ENCODE measurements at regions not wholly inside any gene's neighbourhood (a gene's known extent, or its start where the extent isn't known, plus 50 kb on each side); places are given as distances from the start of the nearest gene placed in this dataset.

DNA sequence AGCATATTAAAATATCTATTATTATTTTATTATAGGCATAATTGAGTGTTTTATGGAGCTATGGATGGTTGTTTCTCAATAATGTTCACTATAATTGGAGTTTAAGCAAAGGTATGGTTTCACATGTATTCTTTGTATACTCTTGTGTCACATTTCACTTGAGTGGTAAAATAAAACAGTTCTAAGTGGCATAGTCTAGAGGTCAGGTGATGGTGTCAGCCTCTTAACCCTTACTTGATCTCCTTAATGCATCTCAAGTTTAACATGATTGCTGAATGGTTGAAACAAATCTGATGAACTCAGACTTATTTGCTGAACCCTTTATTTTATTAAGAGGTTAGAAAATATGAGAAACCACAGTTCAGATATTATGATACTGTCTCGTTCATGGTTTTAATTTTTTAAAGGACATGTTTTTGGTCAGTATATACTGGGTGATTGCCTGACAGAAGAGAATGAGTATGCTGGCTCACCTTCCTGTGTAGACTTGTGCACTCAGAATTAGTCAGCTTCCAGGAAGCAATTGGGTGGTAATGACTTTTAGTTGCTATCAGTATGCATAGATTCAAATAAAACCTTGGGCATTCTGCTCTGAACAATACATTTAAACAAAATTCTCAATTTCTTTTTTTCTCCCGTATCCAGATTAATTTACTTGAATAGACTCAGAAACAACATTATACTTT lies 464.6 kb downstream of the PCNX1 start:
- peak; percentile 80 for DNase-seq (ENCODE audit: low read depth, low spot score)
- Histone ChIP-seq H3K27ac (ENCODE audit: insufficient read depth, low read depth, low read length) (peak overlapping the region; percentile 88), H3K4me2 (ENCODE audit: insufficient read depth, low read length) (peak overlapping the region; percentile 95), H3K9ac (replicated peaks; ENCODE audit: extremely low read depth, insufficient read depth, low read length) (peak overlapping the region; percentile 80), H3K9me3 (replicated peaks; ENCODE audit: control insufficient read depth, insufficient read depth, low read length) (no peaks in the 10 kb centered on the region), H2AFZ (ENCODE audit: low read depth, low read length) (no peak overlapping the region), H3K79me2 (ENCODE audit: control insufficient read depth, insufficient read depth, low read length) (peaks cover 7% of the 10 kb centered on the region), H3K4me3 (replicated peaks in 1 of 3; ENCODE audit: insufficient read depth in 1 of 3, low read depth in 1 of 3, low read length in 3 of 3) (peak overlapping the region in 2 of 3 experiments; percentile 0 to 44), H4K20me1 (replicated peaks; ENCODE audit: control insufficient read depth, extremely low read depth, insufficient read depth, low read length) (no peaks in the 10 kb centered on the region), H3K27me3 (ENCODE audit: control insufficient read depth in 2 of 2, insufficient read depth in 2 of 2, low read length in 2 of 2) (no peaks in the 10 kb centered on the region), H3K4me1 (ENCODE audit: control insufficient read depth, extremely low read depth, insufficient read depth, low read length) (peaks cover 19% of the 10 kb centered on the region), H3K36me3 (ENCODE audit: control insufficient read depth in 2 of 2, extremely low read depth in 1 of 2, insufficient read depth in 2 of 2, low read length in 2 of 2) (no peaks in the 10 kb centered on the region), H3K9me1 (replicated peaks; ENCODE audit: control insufficient read depth, extremely low read depth, insufficient read depth, low read length) (no peaks in the 10 kb centered on the region)
- peak; percentile 90 for FAIRE-seq
- dilution Hi-C loops (cut with MboI; ENCODE audit: extremely low pct_ligation_motif_present, low sequenced_read_pairs) (no loop called here), intact Hi-C loops (cut with micrococcal nuclease) (loop anchor here (2.0 to 5.0 kb wide), 2 partner anchors 51 to 280 kb away; partner anchors contain the start of gene SIPA1L1)
- TF ChIP-seq JUN (IDR thresholded peaks at IDR 0.05; ENCODE audit: borderline replicate concordance, insufficient read depth, insufficient read length, low read depth) = peak; percentile 88
- peak; percentile 43 for TF ChIP-seq POLR2A (IDR thresholded peaks at IDR 0.05; ENCODE audit: low read depth, low read length)
- TF ChIP-seq POLR2AphosphoS5 (IDR thresholded peaks at IDR 0.05; ENCODE audit: insufficient read depth, low read depth, low read length) = peak; percentile 74
- TF ChIP-seq, protein P1, sequence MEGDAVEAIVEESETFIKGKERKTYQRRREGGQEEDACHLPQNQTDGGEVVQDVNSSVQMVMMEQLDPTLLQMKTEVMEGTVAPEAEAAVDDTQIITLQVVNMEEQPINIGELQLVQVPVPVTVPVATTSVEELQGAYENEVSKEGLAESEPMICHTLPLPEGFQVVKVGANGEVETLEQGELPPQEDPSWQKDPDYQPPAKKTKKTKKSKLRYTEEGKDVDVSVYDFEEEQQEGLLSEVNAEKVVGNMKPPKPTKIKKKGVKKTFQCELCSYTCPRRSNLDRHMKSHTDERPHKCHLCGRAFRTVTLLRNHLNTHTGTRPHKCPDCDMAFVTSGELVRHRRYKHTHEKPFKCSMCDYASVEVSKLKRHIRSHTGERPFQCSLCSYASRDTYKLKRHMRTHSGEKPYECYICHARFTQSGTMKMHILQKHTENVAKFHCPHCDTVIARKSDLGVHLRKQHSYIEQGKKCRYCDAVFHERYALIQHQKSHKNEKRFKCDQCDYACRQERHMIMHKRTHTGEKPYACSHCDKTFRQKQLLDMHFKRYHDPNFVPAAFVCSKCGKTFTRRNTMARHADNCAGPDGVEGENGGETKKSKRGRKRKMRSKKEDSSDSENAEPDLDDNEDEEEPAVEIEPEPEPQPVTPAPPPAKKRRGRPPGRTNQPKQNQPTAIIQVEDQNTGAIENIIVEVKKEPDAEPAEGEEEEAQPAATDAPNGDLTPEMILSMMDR (IDR thresholded peaks at IDR 0.05; ENCODE audit: extremely low read depth in 1 of 2, insufficient read depth in 1 of 2, low read depth in 1 of 2, low read length in 2 of 2) = no peak
- TF ChIP-seq FOS (IDR thresholded peaks at IDR 0.05; ENCODE audit: borderline replicate concordance, insufficient read depth, low read length) = peak; percentile 93
- TF ChIP-seq, protein P2, sequence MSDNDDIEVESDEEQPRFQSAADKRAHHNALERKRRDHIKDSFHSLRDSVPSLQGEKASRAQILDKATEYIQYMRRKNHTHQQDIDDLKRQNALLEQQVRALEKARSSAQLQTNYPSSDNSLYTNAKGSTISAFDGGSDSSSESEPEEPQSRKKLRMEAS (IDR thresholded peaks at IDR 0.05; ENCODE audit: insufficient read depth, insufficient read length) = no peak
- TF ChIP-seq GATA2 (IDR thresholded peaks at IDR 0.05; ENCODE audit: insufficient read depth, insufficient read length, low read depth, low read length) = peak; percentile 74
- ChIA-PET POLR2A (no interaction called here), CTCF (interaction anchor here (0.7 kb wide), 1 partner anchor 483 kb away, joined by 3 read pairs; no protein-coding TSS in a partner anchor)
- TSS peak; percentile 97 for BruUV-seq (replicated peaks)
